ENCODE measurements at regions not wholly inside any gene's neighbourhood (a gene's known extent, or its start where the extent isn't known, plus 50 kb on each side); places are given as distances from the start of the nearest gene placed in this dataset.
"Not testable (repeated sequence)": the region's sequence is repeated elsewhere in the genome, so short reads cannot be mapped to it uniquely, and the experiment has no call there.

GRCh38 chr5:28632607-28633006, 1594.2 kb upstream of the CDH9 start:
- no peaks in the 10 kb centered on the region for H3K79me2 ChIP-seq (ENCODE audit: control insufficient read depth, low read length)
- H4K20me1 ChIP-seq (ENCODE audit: control insufficient read depth, insufficient read depth, low read depth, low read length) = no peaks in the 10 kb centered on the region
- H3K27ac ChIP-seq (ENCODE audit: low read depth, low read length) = no peak overlapping the region
- no peaks in the 10 kb centered on the region for H3K9me3 ChIP-seq (ENCODE audit: control insufficient read depth, insufficient read depth, low read length)
- no peaks in the 10 kb centered on the region for H3K4me1 ChIP-seq (ENCODE audit: control insufficient read depth, low read length)
- no peaks in the 10 kb centered on the region for H3F3A ChIP-seq (ENCODE audit: control insufficient read depth, insufficient read depth)
- TF ChIP-seq CTCF (IDR thresholded peaks at IDR 0.05; ENCODE audit: low read depth, low read length, poor library complexity, severe bottlenecking) = no peak
- H3K4me2 ChIP-seq (ENCODE audit: low read length) = no peak overlapping the region
- H3K9me2 ChIP-seq (replicated peaks; ENCODE audit: control insufficient read depth, low read length) = no peaks in the 10 kb centered on the region
- H3K36me3 ChIP-seq (ENCODE audit: control insufficient read depth, low read length) = no peaks in the 10 kb centered on the region
- no peak overlapping the region for H3K4me3 ChIP-seq (ENCODE audit: low read length)
- H3K27me3 ChIP-seq (ENCODE audit: control insufficient read depth, low read length) = no peaks in the 10 kb centered on the region

GRCh38 chr5:28603869-28604268, 1565.5 kb upstream of the CDH9 start:
- Histone ChIP-seq H3K79me2 (ENCODE audit: control insufficient read depth, low read length) (no peaks in the 10 kb centered on the region), H3K4me2 (ENCODE audit: low read length) (no peak overlapping the region), H3K27ac (ENCODE audit: low read depth, low read length) (no peak overlapping the region), H3K9me3 (ENCODE audit: control insufficient read depth, insufficient read depth, low read length) (no peaks in the 10 kb centered on the region), H3K4me1 (ENCODE audit: control insufficient read depth, low read length) (no peaks in the 10 kb centered on the region), H3K9me2 (replicated peaks; ENCODE audit: control insufficient read depth, low read length) (no peaks in the 10 kb centered on the region), H3K27me3 (ENCODE audit: control insufficient read depth, low read length) (no peaks in the 10 kb centered on the region), H3K4me3 (ENCODE audit: low read length) (no peak overlapping the region), H3F3A (ENCODE audit: control insufficient read depth, insufficient read depth) (no peaks in the 10 kb centered on the region), H4K20me1 (ENCODE audit: control insufficient read depth, insufficient read depth, low read depth, low read length) (no peaks in the 10 kb centered on the region), H3K36me3 (ENCODE audit: control insufficient read depth, low read length) (no peaks in the 10 kb centered on the region)
- TF ChIP-seq CTCF (IDR thresholded peaks at IDR 0.05; ENCODE audit: low read depth, low read length, poor library complexity, severe bottlenecking) (no peak), EZH2phosphoT487 (IDR thresholded peaks at IDR 0.05; ENCODE audit: borderline replicate concordance, low read length) (no peak)

- no peak overlapping the region for H3K4me2 ChIP-seq (ENCODE audit: low read length)
- no peaks in the 10 kb centered on the region for H3K9me3 ChIP-seq (ENCODE audit: control insufficient read depth, insufficient read depth, low read length)
- H3K4me3 ChIP-seq (ENCODE audit: low read length) = no peak overlapping the region
- no peaks in the 10 kb centered on the region for H3K36me3 ChIP-seq (ENCODE audit: control insufficient read depth, low read length)
- H3K27ac ChIP-seq (ENCODE audit: low read depth, low read length) = no peak overlapping the region
- H3K9me2 ChIP-seq (replicated peaks; ENCODE audit: control insufficient read depth, low read length) = no peaks in the 10 kb centered on the region
- no peaks in the 10 kb centered on the region for H3F3A ChIP-seq (ENCODE audit: control insufficient read depth, insufficient read depth)
- no peaks in the 10 kb centered on the region for H3K79me2 ChIP-seq (ENCODE audit: control insufficient read depth, low read length)
- no peaks in the 10 kb centered on the region for H3K27me3 ChIP-seq (ENCODE audit: control insufficient read depth, low read length)
- no peaks in the 10 kb centered on the region for H3K4me1 ChIP-seq (ENCODE audit: control insufficient read depth, low read length)
- TF ChIP-seq CTCF (IDR thresholded peaks at IDR 0.05; ENCODE audit: low read depth, low read length, poor library complexity, severe bottlenecking) (no peak), EZH2phosphoT487 (IDR thresholded peaks at IDR 0.05; ENCODE audit: borderline replicate concordance, low read length) (no peak)
- H4K20me1 ChIP-seq (ENCODE audit: control insufficient read depth, insufficient read depth, low read depth, low read length) = no peaks in the 10 kb centered on the region
Measured at GRCh38 chr5:28602429-28602828, 1564.0 kb upstream of the CDH9 start.

GRCh38 chr5:28596707-28597106, 1558.3 kb upstream of the CDH9 start:
- H3K9me2 ChIP-seq (replicated peaks; ENCODE audit: control insufficient read depth, low read length); H3K79me2 ChIP-seq (ENCODE audit: control insufficient read depth, low read length); H3K4me1 ChIP-seq (ENCODE audit: control insufficient read depth, low read length); H3K9me3 ChIP-seq (ENCODE audit: control insufficient read depth, insufficient read depth, low read length); H3K4me3 ChIP-seq (ENCODE audit: low read length); H4K20me1 ChIP-seq (ENCODE audit: control insufficient read depth, insufficient read depth, low read depth, low read length); H3F3A ChIP-seq (ENCODE audit: control insufficient read depth, insufficient read depth); H3K4me2 ChIP-seq (ENCODE audit: low read length); H3K27ac ChIP-seq (ENCODE audit: low read depth, low read length); H3K27me3 ChIP-seq (ENCODE audit: control insufficient read depth, low read length); H3K36me3 ChIP-seq (ENCODE audit: control insufficient read depth, low read length): not testable (repeated sequence)
